NOMO-1 treated with DMSO at 0.1 percent for 48 hours (cell line): ENCODE measurements at regions not wholly inside any gene's neighbourhood (a gene's known extent, or its start where the extent isn't known, plus 50 kb on each side); places are given as distances from the start of the nearest gene placed in this dataset.

ENCODE experiments used
- DNase-seq: peaks from one replicate; lab custom pipeline; 2025; ENCODE audit not compliant: unreplicated experiment; lab: John Stamatoyannopoulos, UW

- no peak for DNase-seq
Measured at GRCh38 chr10:4095166-4095917, 310.3 kb upstream of the KLF6 start.

DNA sequence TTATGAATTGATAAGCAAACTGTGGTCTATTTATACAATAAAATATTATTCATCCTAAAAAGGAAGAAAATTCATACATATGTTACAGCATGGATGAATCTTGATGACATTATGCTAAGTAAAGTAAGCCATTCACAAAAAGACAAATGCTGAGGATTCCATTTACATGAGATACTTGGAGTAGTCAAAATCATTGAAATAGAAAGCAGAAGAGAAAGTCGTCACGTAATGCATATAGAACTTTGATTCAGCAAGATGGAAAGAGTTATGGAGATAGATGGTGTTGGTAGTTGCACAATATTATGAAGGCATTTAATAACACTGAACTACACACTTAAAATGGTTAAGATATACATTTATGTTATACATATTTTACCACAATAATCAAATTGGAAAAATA, 309.7 kb upstream of the KLF6 start:
- DNase-seq: peak; percentile 54

DNA sequence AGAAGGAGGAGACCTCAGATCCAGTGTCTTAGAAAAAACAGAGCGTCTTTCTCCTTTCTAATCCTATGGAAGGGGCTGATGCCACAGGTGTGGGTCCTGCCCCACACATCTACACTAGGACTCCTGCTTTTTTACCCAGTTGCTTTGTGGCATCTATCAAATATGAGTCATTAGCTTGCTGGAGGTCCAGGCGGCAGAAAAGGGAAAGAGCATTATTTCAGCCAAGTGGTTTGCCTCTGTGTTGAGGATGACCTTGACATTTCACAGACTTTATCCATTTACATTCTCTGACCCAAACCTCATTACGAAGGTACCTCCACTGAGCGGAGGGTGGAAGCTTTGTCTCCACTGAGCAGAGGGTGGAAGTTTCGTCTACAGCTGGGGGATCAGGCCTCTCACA, 308.4 kb upstream of the KLF6 start:
- no peak for DNase-seq

DNA sequence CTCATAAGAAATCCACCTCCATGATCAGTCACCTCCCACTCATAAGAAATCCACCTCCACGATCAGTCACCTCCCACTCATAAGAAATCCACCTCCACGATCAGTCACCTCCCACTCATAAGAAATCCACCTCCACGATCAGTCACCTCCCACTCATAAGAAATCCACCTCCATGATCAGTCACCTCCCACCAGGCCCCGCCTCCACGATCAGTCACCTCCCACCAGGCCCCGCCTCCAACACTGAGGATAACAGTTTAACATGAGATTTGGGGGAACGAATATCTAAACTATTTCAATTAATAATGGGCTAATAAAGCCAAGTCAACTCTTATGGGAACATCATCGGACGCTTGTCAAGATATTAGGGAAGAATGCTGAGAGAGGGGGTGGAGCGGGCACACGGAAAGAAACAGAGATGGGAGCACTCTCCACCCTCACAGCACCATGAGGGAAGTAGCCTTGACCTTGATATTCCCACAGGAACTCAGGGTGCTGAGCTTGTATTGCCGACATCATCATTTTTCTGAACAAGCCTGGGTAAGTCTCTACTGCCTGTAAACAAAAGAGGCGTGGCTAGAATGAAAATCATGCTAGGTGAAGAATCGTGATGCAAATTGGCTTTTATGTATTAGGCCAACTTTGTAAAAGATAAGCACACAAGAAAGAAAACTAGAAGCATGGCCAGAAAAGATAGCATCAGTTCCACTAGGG, 303.5 kb upstream of the KLF6 start:
- DNase-seq: no peak

- no peak for DNase-seq
Measured at GRCh38 chr10:4086131-4086898, 301.3 kb upstream of the KLF6 start.

DNA sequence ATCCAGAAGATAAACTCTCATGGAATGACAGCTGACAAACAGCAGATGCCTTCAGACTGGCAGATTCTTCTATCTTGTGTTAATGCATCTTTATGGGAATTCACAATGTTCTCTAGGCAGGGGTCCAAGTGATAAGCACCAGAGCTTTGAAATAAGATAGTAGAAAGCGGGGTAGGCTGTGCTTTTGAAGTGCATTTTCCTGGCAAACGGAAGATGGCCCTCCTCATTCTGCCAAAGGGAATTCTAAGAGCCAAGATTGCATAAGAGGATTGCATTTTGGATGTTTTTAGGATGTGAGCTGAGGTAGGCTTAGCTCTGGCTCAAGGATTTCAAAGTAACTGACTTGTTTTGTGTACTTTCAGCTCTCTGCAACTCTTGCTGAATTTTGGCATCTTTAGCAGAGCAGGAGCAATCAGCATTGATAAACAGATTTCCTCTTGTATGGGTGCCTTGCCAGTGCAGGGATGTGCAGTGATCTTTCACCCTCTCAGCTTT, 298.5 kb upstream of the KLF6 start:
- DNase-seq: no peak

DNA sequence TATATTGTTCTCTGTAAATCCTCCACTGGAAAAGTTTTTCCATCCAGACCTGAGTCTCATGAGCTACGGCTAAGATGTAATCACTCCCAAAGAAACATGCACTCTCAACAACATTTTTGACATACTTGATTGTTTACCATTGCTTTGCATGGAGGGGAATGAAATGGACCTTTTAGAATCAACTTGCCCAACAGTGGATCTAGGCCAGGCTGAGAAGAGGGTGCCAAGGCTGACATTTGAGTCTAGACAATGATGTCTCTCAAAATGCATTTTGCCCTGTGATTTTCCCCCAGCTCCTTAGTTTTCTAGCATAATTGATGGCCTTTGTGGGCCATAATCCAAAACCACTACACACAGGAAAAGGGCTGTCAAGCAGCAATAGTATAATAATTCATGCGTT, 297.9 kb upstream of the KLF6 start:
- DNase-seq: no peak

DNA sequence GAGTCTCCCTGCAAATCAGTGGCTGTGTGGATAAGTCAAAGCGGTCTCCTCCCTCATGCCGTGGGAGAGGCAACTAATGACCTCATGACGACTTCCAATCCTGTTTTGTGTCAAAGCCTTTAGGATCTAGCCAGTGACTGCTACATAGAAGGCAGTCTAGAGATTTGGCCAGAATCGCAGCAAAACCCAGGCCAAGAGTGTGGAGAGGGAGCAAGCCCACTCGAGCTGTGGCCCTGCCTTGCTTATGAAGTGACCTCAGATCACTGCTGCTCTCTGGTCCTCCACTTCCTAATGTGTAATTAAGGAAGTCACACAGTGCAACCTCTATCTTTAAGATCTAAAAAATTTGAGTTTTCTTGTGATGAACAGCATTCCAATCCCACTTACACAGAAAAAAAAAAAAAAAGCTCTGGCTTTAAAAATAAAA, 296.7 kb upstream of the KLF6 start:
- DNase-seq: no peak

DNA sequence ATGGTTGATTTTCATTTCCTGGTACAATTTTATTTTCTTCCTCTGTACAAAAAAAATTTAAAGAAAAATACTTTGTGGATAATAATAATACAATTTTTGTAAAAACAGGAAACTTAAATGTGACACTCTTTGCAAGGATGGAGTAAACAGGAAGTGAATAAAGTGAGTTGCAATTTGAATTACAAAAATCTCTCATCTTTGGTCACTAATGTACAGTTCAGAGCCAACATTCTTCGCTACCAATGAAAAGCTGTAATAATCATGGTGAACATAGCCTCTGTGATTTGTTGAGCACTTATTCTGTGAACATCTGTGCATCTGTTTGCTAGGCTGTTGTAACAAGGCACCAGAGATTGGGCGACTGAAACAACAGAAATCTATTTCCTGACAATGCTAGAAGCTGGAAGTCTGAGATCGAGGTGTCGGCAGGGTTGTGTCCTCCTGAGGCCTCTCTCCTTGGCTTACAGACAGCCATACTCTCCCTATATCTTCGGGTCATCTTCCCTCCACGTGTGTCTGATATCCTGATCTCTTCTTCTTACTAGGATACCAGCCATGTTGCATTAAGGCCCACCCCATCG, 295.3 kb upstream of the KLF6 start:
- DNase-seq: no peak

DNA sequence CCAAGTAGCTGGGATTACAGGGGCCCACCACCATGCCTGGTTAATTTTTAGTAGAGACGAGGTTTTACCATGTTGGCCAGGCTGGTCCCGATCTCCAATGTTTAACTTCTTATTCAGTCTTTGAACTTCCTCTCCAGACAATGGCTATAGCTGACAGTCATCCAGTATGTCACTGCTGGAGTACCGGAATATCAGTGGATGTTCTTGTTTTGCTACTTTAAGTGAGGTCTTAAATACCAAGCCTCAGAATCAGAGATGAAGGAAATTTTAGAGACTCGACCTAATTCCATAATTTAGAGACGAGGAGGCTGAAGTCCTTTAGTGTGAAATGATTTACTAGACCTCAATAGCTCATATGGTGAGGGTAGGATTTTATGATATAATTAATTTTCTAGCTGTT, 294.8 kb upstream of the KLF6 start:
- no peak for DNase-seq

DNA sequence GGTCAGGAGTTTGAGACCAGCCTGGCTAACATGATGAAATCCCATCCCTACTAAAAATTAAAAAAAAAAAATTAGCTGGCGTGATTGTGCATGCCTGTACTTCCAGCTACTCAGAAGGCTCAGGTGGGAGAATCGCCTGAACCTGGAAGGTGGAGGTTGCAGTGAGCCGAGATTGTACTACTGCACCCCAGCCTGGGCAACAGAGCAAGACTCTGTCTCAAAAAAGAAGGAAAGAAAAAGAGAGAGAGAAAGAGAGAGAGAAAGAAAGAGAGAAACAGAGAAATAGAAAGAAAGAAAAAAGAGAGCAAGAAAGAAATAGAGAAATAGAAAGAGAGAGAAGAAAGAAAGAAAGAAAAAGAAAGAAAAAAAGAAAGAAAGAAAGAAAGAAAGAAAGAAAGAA, 292.8 kb upstream of the KLF6 start:
- no peak for DNase-seq

- DNase-seq: no peak
Measured at GRCh38 chr10:4076983-4077382, 292.0 kb upstream of the KLF6 start.

DNA sequence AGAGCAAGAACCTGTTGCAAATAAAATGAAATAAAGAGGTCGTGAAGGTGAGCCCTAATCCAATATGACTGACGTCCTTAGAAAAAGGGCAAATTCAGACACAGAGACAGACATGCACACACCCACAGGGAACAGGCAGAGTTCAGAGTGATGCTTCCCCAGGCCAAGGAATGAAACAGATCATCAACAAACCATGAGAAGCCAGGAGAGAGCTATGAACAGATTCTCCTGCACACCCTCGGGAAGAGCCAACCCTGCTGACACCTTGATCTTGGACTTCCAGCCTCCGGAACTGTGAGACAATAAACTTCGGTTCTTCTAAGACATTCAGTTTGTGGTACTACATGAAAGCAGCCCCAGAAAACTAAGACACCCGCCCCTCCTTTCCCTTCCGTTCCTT, 290.4 kb upstream of the KLF6 start:
- DNase-seq: no peak

- no peak for DNase-seq
Measured at GRCh38 chr10:4074545-4075407, 289.8 kb upstream of the KLF6 start.

DNA sequence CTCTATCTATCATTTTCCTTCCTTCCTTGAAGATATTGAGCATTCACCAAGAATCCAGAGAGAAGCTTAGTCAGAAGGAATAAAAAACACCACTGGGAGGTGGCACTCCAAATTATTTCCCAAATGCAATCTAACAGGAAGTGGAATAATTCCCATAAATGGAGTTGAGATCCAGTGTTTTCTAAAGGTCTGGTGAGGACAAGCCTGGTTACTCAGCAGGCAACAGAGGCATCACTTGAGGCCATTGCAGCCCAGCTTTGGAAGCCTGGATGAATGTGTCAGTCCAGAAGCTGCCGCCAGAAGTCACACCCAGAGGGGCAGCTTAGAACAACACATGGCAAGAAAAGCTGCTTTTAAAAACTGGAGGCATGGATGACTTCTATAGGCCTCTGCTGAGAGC, 288.9 kb upstream of the KLF6 start:
- DNase-seq: no peak

- no peak for DNase-seq
Measured at GRCh38 chr10:4070921-4071660, 286.1 kb upstream of the KLF6 start.

DNA sequence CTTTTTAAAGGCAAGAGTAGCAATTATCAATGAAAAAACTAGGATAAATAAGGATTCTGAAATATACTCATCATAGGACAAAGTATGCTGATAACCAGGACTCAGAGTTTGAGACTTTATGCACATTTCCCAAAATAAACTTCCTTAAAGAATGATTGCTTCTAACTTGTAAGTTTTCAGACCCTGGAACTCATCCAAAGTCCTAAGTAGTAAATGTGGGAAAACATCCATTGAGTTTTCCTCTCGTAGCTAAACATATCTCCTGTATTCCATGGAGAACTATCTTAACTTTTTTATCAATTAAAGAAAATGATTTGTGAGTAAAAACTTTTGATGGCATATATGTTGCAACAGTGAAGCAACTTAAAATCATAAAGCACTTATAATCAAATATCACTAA, 285.2 kb upstream of the KLF6 start:
- no peak for DNase-seq

- DNase-seq: no peak
Measured at GRCh38 chr10:4069491-4069890, 284.5 kb upstream of the KLF6 start.

GRCh38 chr10:4068629-4069028, 283.6 kb upstream of the KLF6 start:
- DNase-seq: peak; percentile 22
